Bronchial epithelial cell (primary cell): ENCODE measurements at regions not wholly inside any gene's neighbourhood (a gene's known extent, or its start where the extent isn't known, plus 50 kb on each side); places are given as distances from the start of the nearest gene placed in this dataset.
"Not testable (repeated sequence)": the region's sequence is repeated elsewhere in the genome, so short reads cannot be mapped to it uniquely, and the experiment has no call there.

Experiments
- DNase-seq: peaks from one replicate; pipeline ENCODE4 v3.0.0-alpha.2; 2010; ENCODE audit warnings: low read depth
- FAIRE-seq: peaks from 2 replicates; lab custom pipeline; 2011; peaks lifted over from hg19 to GRCh38; lab: Jason Lieb, UNC
- H3K27me3 ChIP-seq: 2 replicates; pipeline ENCODE4 v1.5.1; 2011; ENCODE audit warnings: low read length; ENCODE audit not compliant: control insufficient read depth, insufficient read depth
- H3K36me3 ChIP-seq: 2 replicates; pipeline ENCODE4 v1.5.1; 2011; ENCODE audit warnings: low read length; ENCODE audit not compliant: control insufficient read depth, insufficient read depth
- H3K4me3 ChIP-seq: 2 replicates; pipeline ENCODE4 v1.5.1; 2011; ENCODE audit warnings: mild to moderate bottlenecking, low read depth, low read length, control low read depth
- TF ChIP-seq, protein P1 (sequence below): IDR thresholded peaks from 2 replicates; pipeline ENCODE4 v1.5.1; 2011; ENCODE audit warnings: mild to moderate bottlenecking, moderate library complexity, low read length, control low read depth, inconsistent platforms; ENCODE audit not compliant: insufficient read depth, severe bottlenecking

DNA sequence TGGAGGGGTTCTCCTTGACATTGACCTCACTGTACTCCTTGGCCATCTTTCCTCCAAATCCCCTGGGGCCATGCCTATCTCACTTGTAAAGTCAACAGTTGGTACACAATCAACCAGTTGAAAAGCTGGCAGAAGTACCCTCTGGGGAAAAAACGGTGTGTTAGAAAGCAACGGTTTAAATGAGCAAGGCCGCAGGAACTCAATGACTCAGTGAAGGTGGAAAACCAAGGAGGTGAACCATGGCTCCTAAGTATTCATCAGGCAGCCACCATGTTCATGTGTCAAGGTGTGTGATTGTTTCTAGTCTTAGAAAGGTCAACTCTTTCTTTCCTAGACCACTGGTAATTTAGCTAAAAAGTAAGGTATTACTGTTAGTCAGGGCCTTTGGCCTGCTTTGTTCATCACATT, 130.9 kb upstream of the SATB1 start:
- TF ChIP-seq, protein P1, sequence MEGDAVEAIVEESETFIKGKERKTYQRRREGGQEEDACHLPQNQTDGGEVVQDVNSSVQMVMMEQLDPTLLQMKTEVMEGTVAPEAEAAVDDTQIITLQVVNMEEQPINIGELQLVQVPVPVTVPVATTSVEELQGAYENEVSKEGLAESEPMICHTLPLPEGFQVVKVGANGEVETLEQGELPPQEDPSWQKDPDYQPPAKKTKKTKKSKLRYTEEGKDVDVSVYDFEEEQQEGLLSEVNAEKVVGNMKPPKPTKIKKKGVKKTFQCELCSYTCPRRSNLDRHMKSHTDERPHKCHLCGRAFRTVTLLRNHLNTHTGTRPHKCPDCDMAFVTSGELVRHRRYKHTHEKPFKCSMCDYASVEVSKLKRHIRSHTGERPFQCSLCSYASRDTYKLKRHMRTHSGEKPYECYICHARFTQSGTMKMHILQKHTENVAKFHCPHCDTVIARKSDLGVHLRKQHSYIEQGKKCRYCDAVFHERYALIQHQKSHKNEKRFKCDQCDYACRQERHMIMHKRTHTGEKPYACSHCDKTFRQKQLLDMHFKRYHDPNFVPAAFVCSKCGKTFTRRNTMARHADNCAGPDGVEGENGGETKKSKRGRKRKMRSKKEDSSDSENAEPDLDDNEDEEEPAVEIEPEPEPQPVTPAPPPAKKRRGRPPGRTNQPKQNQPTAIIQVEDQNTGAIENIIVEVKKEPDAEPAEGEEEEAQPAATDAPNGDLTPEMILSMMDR, result no peak
- DNase-seq (peak; percentile 20), FAIRE-seq (no peak)
- H3K4me3 ChIP-seq, result no peak overlapping the region
- H3K36me3 ChIP-seq, result no peaks in the 10 kb centered on the region
- no peaks in the 10 kb centered on the region for H3K27me3 ChIP-seq

DNA sequence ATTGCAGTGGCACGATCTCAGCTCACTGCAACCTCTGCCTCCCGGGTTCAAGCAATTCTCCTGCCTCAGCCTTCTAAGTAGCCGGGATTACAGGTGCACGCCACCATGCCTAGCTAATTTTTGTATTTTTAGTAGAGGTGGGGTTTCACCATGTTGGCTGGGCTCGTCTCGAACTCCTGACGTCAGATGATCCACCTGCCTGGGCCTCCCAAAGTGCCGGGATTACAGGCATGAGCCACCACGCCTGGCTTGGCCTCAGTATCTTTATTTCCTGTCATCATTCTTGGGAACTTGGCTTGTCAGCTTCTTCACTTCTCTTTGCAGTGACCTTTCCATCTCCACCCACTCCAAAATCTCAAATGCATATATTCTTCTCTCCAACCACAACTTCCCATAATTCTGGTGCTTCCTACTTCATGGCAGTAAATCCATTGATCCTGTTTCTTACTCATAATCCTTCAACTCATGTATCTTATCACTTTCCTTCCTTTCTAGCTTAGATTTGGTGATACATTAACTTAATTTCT, 127.5 kb upstream of the SATB1 start:
- not testable (repeated sequence) for H3K4me3 ChIP-seq, FAIRE-seq, H3K27me3 ChIP-seq, DNase-seq, H3K36me3 ChIP-seq

DNA sequence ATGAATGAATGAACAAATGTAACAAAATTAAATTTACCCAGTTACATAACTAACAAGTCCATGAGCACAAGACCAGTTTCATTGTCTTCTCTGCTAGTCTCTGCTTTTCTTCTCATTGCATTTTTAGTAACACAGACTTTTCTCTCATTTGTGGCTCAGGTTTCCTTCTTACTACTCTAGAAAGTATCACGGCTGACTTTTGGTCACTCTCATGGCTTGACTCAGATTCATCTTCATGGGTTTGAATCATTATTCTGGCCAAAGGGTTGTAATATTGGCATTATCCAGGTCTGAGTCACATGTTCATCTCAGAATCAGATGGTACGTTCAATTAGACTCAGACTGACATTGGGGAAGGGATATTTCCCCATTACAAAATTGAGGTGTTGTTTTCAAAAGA, 121.5 kb upstream of the SATB1 start:
- no peak overlapping the region for H3K4me3 ChIP-seq
- H3K27me3 ChIP-seq, result no peaks in the 10 kb centered on the region
- no peaks in the 10 kb centered on the region for H3K36me3 ChIP-seq
- TF ChIP-seq, protein P1, result no peak
- DNase-seq (no peak), FAIRE-seq (no peak)

DNA sequence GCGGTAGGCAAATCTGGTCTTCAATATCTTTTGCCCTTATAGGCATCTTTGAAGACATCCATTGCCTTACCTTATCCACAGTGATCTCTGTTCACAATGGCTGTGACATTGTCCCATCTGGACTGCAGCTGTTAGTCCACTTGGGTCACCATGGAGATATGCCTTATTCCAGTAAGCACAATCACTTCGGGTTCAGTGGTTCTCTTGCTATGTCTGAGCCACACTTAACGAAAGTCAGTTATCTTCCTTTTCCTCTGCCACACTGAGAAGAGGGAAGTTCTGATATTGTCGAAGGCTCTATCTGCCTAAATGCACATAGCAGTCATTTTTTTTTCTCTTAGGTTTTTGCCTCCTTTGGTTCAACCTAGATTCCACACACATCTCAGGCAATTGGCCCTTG, 119.0 kb upstream of the SATB1 start:
- no peak overlapping the region for H3K4me3 ChIP-seq
- no peaks in the 10 kb centered on the region for H3K36me3 ChIP-seq
- no peaks in the 10 kb centered on the region for H3K27me3 ChIP-seq
- no peak for FAIRE-seq
- TF ChIP-seq, protein P1, result no peak
- no peak for DNase-seq

DNA sequence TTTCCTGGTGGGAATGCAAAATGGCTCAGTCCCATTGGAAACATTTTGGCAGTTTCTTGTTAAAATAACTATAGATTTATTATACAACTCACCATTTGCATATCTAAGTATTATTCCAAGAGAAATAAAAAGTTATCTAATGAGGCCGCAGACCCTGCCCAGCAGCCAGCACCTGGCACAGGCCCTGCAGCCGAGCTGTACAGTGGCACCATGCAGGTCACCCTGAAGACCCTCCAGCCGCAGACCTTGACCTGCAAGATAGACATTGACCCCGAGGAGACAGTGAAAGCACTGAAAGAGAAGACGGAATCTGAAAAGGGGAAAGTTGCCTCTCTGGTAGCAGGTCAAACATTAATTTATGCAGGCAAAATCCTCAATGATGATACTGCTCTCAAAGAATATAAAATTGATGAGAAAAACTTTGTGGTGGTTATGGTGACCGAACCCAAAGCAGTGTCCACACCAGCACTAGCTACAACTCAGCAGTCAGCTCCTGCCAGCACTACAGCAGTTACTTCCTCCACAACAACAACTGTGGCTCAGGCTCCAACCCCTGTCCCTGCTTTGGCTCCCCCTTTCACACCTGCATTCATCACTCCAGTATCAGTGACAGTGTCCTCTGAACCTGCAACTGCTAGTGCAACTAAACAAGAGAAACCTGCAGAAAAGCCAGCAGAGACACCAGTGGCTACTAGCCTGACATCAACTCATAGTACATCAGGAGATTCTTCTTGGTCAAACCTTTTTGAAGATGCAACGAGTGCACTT, 113.5 kb upstream of the SATB1 start:
- no peaks in the 10 kb centered on the region for H3K27me3 ChIP-seq
- no peak overlapping the region for H3K4me3 ChIP-seq
- no peak for FAIRE-seq
- no peaks in the 10 kb centered on the region for H3K36me3 ChIP-seq
- no peak for DNase-seq
- TF ChIP-seq, protein P1, result no peak

DNA sequence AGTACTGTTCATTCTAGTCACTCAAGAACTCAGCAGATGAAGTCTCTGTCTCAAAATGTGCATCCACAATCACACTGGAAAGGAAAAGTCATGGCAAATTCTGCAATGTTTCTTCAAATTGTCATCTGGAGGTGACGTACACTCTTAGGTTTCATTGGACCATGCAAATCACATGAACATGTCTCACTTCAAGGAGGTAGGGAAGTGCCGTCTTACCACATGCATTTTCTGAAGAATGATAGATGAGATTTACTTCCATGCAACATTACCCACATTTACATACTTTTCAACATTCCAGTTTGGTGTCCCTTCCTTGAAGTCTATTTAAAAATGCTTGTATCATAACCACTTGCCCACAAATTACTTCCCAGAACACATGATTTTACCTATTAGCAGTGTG, 107.9 kb upstream of the SATB1 start:
- FAIRE-seq (no peak), DNase-seq (no peak)
- H3K27me3 ChIP-seq, result no peaks in the 10 kb centered on the region
- TF ChIP-seq, protein P1, result no peak
- H3K4me3 ChIP-seq, result no peak overlapping the region
- H3K36me3 ChIP-seq, result no peaks in the 10 kb centered on the region
